ENCODE measurements at regions not wholly inside any gene's neighbourhood (a gene's known extent, or its start where the extent isn't known, plus 50 kb on each side); places are given as distances from the start of the nearest gene placed in this dataset.
"Not testable (repeated sequence)": the region's sequence is repeated elsewhere in the genome, so short reads cannot be mapped to it uniquely, and the experiment has no call there.

- H3K27ac ChIP-seq (ENCODE audit: insufficient read depth, low read depth, low read length) = no peak overlapping the region
- no peaks in the 10 kb centered on the region for H3K9me1 ChIP-seq (replicated peaks; ENCODE audit: control insufficient read depth, extremely low read depth, insufficient read depth, low read length)
- ChIA-PET POLR2A (no interaction called here), CTCF (interaction anchor here (1.4 kb wide), 1 partner anchor 59 kb away, joined by 3 read pairs; no protein-coding TSS in a partner anchor)
- BruUV-seq (replicated peaks) = no TSS peak
- no peak for FAIRE-seq
- no peaks in the 10 kb centered on the region for H3K4me1 ChIP-seq (ENCODE audit: control insufficient read depth, extremely low read depth, insufficient read depth, low read length)
- intact Hi-C loops (cut with micrococcal nuclease) (no loop called here), dilution Hi-C loops (cut with MboI; ENCODE audit: extremely low pct_ligation_motif_present, low sequenced_read_pairs) (no loop called here)
- H2AFZ ChIP-seq (ENCODE audit: low read depth, low read length) = no peak overlapping the region
- no peaks in the 10 kb centered on the region for H4K20me1 ChIP-seq (replicated peaks; ENCODE audit: control insufficient read depth, extremely low read depth, insufficient read depth, low read length)
- DNase-seq (ENCODE audit: low read depth, low spot score) = no peak
- H3K9ac ChIP-seq (replicated peaks; ENCODE audit: extremely low read depth, insufficient read depth, low read length) = no peak overlapping the region
- no peaks in the 10 kb centered on the region for H3K36me3 ChIP-seq (ENCODE audit: control insufficient read depth in 2 of 2, extremely low read depth in 1 of 2, insufficient read depth in 2 of 2, low read length in 2 of 2)
- H3K27me3 ChIP-seq (ENCODE audit: control insufficient read depth in 2 of 2, insufficient read depth in 2 of 2, low read length in 2 of 2) = no peaks in the 10 kb centered on the region
- TF ChIP-seq MAX (IDR thresholded peaks at IDR 0.05; ENCODE audit: insufficient read depth, insufficient read length) (no peak), CTCF (IDR thresholded peaks at IDR 0.05; ENCODE audit: extremely low read depth in 1 of 2, insufficient read depth in 1 of 2, low read depth in 1 of 2, low read length in 2 of 2) (no peak), GATA2 (IDR thresholded peaks at IDR 0.05; ENCODE audit: insufficient read depth, insufficient read length, low read depth, low read length) (no peak), POLR2A (IDR thresholded peaks at IDR 0.05; ENCODE audit: low read depth, low read length) (no peak), JUN (IDR thresholded peaks at IDR 0.05; ENCODE audit: borderline replicate concordance, insufficient read depth, insufficient read length, low read depth) (no peak), POLR2AphosphoS5 (IDR thresholded peaks at IDR 0.05; ENCODE audit: insufficient read depth, low read depth, low read length) (no peak), FOS (IDR thresholded peaks at IDR 0.05; ENCODE audit: borderline replicate concordance, insufficient read depth, low read length) (no peak), MYC (IDR thresholded peaks at IDR 0.05; ENCODE audit: low read depth, low read length) (no peak), EZH2 (IDR thresholded peaks at IDR 0.05; ENCODE audit: borderline replicate concordance, low read depth, low read length, severe bottlenecking) (no peak)
- no peak overlapping the region for H3K4me3 ChIP-seq (replicated peaks in 1 of 3; ENCODE audit: insufficient read depth in 1 of 3, low read depth in 1 of 3, low read length in 3 of 3)
- no peaks in the 10 kb centered on the region for H3K9me3 ChIP-seq (replicated peaks; ENCODE audit: control insufficient read depth, insufficient read depth, low read length)
- H3K4me2 ChIP-seq (ENCODE audit: insufficient read depth, low read length) = no peak overlapping the region
- no peaks in the 10 kb centered on the region for H3K79me2 ChIP-seq (ENCODE audit: control insufficient read depth, insufficient read depth, low read length)
Observed at GRCh38 chr3:187889601-187890404, 144.5 kb upstream of the BCL6 start.

- H3K27ac ChIP-seq (ENCODE audit: insufficient read depth, low read depth, low read length); H3K79me2 ChIP-seq (ENCODE audit: control insufficient read depth, insufficient read depth, low read length); intact Hi-C loops (cut with micrococcal nuclease); H3K4me2 ChIP-seq (ENCODE audit: insufficient read depth, low read length); H2AFZ ChIP-seq (ENCODE audit: low read depth, low read length); DNase-seq (ENCODE audit: low read depth, low spot score); H4K20me1 ChIP-seq (replicated peaks; ENCODE audit: control insufficient read depth, extremely low read depth, insufficient read depth, low read length); H3K9me3 ChIP-seq (replicated peaks; ENCODE audit: control insufficient read depth, insufficient read depth, low read length); H3K4me1 ChIP-seq (ENCODE audit: control insufficient read depth, extremely low read depth, insufficient read depth, low read length); POLR2A ChIA-PET; dilution Hi-C loops (cut with MboI; ENCODE audit: extremely low pct_ligation_motif_present, low sequenced_read_pairs); H3K4me3 ChIP-seq (replicated peaks in 1 of 3; ENCODE audit: insufficient read depth in 1 of 3, low read depth in 1 of 3, low read length in 3 of 3); H3K27me3 ChIP-seq (ENCODE audit: control insufficient read depth in 2 of 2, insufficient read depth in 2 of 2, low read length in 2 of 2); H3K36me3 ChIP-seq (ENCODE audit: control insufficient read depth in 2 of 2, extremely low read depth in 1 of 2, insufficient read depth in 2 of 2, low read length in 2 of 2); FAIRE-seq; H3K9ac ChIP-seq (replicated peaks; ENCODE audit: extremely low read depth, insufficient read depth, low read length); H3K9me1 ChIP-seq (replicated peaks; ENCODE audit: control insufficient read depth, extremely low read depth, insufficient read depth, low read length); BruUV-seq (replicated peaks): not testable (repeated sequence)
- CTCF ChIA-PET = interaction anchor here (1.4 kb wide), 1 partner anchor 58 kb away, joined by 3 read pairs; no protein-coding TSS in a partner anchor
Observed at GRCh38 chr3:187890405-187890752, 145.1 kb upstream of the BCL6 start.
